ENCODE measurements at regions not wholly inside any gene's neighbourhood (a gene's known extent, or its start where the extent isn't known, plus 50 kb on each side); places are given as distances from the start of the nearest gene placed in this dataset.

- no peak overlapping the region for H3K4me3 ChIP-seq (ENCODE audit: low read depth, low read length)
- TF ChIP-seq, protein P1, sequence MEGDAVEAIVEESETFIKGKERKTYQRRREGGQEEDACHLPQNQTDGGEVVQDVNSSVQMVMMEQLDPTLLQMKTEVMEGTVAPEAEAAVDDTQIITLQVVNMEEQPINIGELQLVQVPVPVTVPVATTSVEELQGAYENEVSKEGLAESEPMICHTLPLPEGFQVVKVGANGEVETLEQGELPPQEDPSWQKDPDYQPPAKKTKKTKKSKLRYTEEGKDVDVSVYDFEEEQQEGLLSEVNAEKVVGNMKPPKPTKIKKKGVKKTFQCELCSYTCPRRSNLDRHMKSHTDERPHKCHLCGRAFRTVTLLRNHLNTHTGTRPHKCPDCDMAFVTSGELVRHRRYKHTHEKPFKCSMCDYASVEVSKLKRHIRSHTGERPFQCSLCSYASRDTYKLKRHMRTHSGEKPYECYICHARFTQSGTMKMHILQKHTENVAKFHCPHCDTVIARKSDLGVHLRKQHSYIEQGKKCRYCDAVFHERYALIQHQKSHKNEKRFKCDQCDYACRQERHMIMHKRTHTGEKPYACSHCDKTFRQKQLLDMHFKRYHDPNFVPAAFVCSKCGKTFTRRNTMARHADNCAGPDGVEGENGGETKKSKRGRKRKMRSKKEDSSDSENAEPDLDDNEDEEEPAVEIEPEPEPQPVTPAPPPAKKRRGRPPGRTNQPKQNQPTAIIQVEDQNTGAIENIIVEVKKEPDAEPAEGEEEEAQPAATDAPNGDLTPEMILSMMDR (IDR thresholded peaks at IDR 0.05; ENCODE audit: control insufficient read depth, extremely low read depth, insufficient read depth), result no peak
- DNase-seq (ENCODE audit: low read depth), result no peak
These were observed 132.6 kb downstream of the MRPS6 start for GRCh38 chr21:34205811-34206571.

DNA sequence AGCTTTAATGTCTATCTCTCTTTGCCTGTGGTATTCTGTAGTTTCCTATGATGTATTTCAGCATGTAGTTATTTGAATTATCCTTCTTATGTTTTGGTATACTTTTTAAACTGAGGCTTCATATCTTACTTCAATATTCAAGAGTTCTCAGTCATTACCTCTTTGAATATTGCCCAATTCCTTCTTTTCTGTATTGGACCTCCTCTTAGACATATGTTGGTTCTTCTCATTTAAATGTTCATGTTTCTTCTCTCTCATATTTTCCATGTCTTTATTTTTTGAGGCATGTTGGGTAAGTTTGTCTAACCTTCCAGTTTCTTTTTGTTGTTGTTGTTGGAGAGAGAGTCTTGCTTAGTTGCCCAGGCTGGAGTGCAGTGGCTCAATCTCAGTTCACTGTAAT lies 140.6 kb downstream of the MRPS6 start:
- TF ChIP-seq, protein P1 (IDR thresholded peaks at IDR 0.05; ENCODE audit: control insufficient read depth, extremely low read depth, insufficient read depth), result no peak
- DNase-seq (ENCODE audit: low read depth), result no peak
- no peak overlapping the region for H3K4me3 ChIP-seq (ENCODE audit: low read depth, low read length)

GRCh38 chr21:34215501-34215900 lies 142.1 kb downstream of the MRPS6 start:
- TF ChIP-seq, protein P1 (IDR thresholded peaks at IDR 0.05; ENCODE audit: control insufficient read depth, extremely low read depth, insufficient read depth), result no peak
- DNase-seq (ENCODE audit: low read depth), result no peak
- H3K4me3 ChIP-seq (ENCODE audit: low read depth, low read length), result no peak overlapping the region

DNA sequence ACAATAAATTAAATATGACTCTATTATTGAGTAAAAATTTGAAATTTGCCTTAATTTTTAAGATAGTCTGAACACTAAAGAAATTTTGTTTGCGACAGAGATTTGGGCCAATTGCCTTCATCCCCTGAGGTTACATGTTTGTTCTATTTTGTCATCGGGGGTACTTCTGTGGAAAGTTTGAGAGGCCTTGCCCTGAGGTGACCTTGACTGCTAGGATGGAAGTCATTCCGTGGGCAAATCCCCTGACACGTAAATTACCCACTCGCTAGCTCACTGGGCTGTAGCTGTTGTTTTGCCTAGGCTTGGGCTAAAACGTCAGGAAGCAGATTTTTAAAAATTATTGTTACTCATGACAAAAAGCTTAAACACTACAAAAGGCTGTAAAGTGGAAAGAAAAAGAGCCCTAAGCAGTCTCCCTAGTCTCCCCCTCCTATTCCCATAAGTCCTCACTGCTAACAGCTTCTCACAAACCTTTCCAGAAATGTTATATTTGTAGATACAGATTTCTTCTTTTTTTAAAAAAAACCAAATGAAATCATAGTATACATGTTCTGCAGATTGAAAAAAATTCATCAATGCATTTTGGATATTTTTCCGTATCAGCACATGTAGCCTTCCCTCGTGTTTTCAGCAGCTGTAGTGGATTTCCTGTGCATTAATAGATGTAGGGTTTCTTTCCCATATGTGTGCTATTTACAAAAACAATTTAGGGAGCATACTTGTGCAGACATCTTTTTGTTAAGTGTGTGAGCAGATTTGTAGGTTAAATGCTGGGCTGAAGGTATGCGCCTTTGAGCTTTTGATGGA lies 142.7 kb downstream of the MRPS6 start:
- H3K4me3 ChIP-seq (ENCODE audit: low read depth, low read length), result no peak overlapping the region
- TF ChIP-seq, protein P1 (IDR thresholded peaks at IDR 0.05; ENCODE audit: control insufficient read depth, extremely low read depth, insufficient read depth), result no peak

DNA sequence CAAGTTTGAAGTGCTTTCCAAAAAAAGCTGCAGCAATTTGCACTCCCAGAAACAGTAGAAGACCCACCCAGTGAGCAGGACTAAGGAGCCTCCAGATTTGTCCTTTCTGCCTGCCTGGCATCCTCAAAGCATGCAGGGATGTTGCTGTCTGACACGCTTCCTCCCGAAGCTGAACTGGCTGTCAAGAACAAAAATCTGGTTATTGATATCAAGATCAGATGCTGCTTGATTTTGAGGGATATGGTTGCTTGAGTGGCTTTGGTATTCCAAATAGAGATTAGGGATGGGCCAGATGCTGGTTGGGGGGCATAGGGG lies 143.3 kb downstream of the MRPS6 start:
- DNase-seq (ENCODE audit: low read depth), result no peak
- H3K4me3 ChIP-seq (ENCODE audit: low read depth, low read length), result no peak overlapping the region
- TF ChIP-seq, protein P1 (IDR thresholded peaks at IDR 0.05; ENCODE audit: control insufficient read depth, extremely low read depth, insufficient read depth), result no peak

More for the DNA sequence above, 142.7 kb downstream of the MRPS6 start:
- DNase-seq (ENCODE audit: low read depth), result no peak

DNA sequence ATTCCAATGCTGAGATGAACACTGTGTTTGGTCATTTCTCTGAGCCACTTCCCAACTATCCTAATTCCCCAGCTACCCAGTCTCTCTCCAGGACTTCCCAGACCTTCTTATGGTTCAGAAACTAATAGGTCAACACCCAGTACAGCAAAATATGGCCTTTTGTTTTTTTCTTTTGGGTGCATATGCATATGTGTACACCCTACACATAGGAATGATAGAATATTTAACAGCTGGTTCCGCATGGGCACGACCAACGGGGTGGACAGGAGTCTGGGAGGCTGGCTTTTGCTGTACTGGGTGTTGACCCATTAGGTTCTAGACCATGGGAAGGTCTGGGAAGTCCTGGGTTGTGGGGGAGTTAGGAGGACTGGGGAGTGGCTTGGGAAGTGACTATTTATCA lies 143.9 kb downstream of the MRPS6 start:
- DNase-seq (ENCODE audit: low read depth), result no peak

More for the DNA sequence above, 143.9 kb downstream of the MRPS6 start:
- TF ChIP-seq, protein P1 (IDR thresholded peaks at IDR 0.05; ENCODE audit: control insufficient read depth, extremely low read depth, insufficient read depth), result no peak
- no peak overlapping the region for H3K4me3 ChIP-seq (ENCODE audit: low read depth, low read length)
